NOMO-1 treated with dmso at 0.1 percent for 144 hours (cell line): ENCODE measurements at regions not wholly inside any gene's neighbourhood (a gene's known extent, or its start where the extent isn't known, plus 50 kb on each side); places are given as distances from the start of the nearest gene placed in this dataset.
"Not testable (repeated sequence)": the region's sequence is repeated elsewhere in the genome, so short reads cannot be mapped to it uniquely, and the experiment has no call there.

Experiments
- DNase-seq: peaks from one replicate; lab custom pipeline; 2025; ENCODE audit not compliant: unreplicated experiment; lab: John Stamatoyannopoulos, UW

DNA sequence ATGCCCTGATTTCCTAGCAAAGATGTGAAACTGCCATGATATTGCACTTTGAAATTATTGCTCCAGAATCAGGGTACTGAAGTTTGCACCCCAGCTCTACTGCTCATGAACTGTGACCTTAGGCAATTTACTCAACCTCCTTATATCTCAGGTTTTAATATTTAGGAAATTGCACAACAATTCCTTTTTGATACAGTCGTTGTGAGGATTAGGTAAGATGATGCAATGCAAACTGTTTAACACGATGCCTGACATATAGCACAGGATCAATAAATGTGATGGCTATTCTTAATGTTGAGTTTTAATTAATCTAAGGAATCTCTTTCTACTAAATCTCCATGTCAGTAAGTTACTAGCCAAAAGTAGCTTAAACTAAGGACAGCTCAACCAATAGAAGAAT lies 555.8 kb downstream of the GALC start:
- DNase-seq = no peak

DNA sequence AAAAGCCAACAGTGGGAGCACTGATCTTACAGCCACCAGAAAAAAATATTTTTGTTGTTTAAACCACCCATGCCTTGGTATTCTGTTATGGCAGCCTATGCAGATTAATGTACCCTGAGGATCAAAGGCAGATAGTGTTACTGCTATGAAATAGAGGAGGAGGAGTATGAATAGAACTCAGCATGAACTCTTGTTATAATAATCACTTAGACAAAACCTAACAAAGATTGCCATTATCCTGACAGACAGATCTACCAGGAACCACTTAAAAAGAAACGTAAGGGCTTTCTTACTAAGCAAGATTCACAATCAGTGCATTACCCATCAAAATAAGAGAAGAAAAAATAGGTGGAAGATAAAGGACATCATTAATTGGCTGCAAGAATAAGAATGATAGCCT lies 558.3 kb downstream of the GALC start:
- no peak for DNase-seq

DNA sequence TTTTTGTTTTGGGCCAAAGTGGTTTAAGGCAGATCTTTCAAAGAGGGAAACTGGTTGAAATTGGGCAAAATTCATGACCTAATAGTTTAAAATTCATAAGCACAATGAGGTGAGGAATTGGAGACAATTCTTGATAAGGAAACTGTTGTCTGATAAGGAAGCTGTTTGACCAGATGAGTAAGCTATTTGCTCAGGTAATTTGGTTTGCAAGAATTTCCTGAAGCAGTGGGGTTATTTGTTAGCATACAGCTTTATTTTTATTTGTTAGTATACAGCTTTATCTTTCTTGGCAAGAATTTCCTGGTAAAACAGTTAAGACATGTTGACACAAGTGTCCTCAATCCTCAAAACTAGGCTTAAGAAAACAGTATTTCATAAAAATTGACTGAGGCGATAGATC lies 559.0 kb downstream of the GALC start:
- DNase-seq = no peak

DNA sequence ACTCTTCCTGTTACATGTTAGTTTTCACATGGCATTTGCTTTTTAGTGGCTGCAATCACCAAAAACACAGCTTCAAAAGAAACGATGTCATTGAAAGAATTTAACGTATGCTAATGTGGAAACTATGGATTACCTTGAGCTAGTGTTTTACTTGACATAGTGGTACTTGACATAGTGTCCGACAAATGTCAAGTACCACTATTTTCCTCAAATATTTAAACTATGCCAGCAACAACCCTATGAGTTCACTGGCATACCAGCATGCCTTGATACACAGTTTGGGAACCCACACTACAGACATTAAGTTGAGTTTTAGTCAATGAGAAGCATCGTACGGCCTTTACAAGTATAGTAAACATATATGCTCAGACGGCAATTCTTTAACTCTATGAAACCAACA lies 560.3 kb downstream of the GALC start:
- DNase-seq = no peak

DNA sequence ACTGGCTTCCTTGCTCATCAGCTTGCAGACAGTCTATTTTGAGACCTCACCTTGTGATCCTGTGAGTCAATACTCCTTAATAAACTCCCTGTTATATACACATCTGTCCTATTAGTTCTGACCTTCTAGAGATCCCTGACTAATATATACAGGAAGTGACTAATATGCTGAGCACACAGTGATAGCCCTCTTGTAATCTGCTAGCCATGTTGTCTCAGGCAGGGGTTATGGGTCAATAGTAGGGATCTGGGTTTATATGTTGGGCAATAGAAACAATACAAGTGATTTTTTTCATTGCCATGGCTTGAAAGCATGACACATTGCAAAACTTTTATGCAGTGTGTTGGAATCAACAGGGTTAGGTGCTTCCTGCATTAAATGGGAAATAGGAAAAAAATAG lies 562.2 kb downstream of the GALC start:
- no peak for DNase-seq

DNA sequence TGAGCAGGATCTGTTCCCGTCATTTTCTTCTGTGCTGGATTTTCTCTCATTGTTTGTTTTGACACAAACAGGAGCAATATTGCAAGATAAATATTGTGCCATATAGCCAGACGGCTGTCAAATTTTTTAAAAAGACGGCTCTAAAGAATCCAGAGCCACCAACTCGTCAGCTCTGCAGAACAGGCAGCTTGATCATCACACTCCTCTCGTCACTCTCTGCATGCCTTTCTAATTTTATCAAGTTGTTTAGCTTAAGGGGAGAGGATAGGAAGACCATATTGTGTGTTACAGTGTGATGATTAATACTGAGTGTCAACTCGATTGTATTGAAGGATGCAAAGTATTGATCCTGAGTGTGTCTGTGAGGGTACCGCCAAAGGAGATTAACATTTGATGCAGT lies 562.8 kb downstream of the GALC start:
- DNase-seq = no peak

DNA sequence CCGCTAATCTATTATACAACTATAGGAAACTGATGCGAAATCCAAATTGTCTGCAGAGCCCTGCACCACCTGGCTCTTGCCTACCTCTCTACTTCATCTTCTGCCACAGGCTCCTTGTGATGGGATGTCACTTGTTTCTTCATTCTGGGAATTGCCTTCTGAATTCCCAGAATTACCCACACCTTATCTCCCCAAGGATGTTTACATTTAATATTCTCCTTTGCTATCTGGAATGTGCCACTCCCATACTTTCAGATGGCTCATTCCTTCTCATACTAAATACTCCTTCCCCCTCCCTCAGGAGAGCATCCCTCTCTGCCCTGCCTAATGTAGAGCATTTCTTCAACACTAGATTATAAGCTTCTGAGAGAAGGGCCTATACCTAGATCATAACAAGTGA lies 573.1 kb downstream of the GALC start:
- no peak for DNase-seq

DNA sequence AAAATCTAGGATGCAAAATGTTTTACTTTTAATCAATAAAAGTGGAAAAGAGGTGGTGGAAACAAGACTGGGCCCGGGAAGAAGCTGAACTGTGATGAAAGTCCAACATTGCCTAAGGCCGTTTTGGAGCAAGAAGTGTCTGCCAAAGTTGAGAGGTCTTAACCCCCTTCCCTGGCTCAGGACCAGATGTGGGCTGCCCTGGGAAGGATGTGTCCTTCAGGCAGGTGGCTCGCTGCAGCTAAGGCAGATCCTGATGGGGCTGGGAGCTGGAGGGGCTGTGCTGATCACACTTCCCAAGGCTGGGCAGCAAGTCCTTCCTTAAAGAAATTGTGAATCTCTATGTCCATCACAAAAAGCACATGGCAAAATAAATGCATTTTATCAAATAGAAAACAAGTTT lies 581.6 kb downstream of the GALC start:
- no peak for DNase-seq

DNA sequence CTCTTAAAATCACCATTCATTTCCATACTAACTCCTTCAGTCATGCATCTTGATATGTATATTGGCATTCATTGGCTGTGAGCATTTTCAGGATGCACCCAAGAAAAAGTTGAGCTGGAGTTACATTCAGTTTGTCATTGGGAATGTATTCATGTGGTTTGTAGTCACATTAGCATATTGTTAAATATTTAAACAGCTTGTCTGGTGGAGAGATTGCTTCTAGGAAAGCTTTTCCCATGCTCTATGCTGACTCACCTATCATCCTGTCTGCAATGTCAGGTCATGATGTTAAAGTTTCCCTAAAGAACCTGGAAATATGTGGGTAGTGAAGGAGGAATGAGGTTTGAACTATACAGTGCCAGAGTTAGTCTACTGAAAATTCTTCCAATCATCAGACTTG lies 583.6 kb downstream of the GALC start:
- DNase-seq = no peak

DNA sequence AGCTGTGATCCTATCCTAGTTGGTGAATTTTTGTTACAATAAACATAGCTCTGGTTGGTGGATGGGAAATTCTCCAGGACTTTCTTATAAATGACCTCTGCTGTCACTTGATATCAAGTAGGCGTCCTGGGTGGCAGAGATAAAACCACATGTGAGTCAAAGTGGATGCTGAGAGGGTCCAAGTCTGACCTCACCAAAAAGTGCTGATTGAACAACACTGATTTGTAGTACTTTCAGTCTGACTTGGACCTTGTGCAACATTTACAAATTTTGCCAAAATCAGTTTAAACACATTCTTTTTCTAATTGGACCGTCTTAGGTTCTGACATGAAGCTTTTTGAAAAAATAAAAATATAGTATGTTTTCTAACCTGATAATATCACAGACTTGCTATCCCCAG lies 585.6 kb downstream of the GALC start:
- DNase-seq = no peak

DNA sequence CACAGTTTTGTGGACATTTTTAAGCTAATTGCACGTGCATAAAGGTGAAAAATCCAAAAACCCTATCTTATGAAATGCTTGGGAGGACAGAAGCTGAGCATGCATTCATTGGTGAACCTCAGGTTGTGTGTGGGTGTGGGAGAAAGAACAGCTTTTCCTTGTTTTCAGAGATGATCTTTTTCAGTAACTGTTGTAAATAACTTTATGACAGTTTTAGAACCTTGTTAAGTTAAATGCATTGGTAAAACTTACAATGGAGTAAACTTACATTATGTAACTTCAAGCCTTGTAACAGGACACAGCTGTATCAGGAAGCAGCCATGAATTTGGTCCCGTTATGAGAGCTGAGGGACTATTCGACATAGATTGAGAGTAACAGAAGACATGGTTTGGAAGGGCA lies 587.4 kb downstream of the GALC start:
- DNase-seq = no peak

DNA sequence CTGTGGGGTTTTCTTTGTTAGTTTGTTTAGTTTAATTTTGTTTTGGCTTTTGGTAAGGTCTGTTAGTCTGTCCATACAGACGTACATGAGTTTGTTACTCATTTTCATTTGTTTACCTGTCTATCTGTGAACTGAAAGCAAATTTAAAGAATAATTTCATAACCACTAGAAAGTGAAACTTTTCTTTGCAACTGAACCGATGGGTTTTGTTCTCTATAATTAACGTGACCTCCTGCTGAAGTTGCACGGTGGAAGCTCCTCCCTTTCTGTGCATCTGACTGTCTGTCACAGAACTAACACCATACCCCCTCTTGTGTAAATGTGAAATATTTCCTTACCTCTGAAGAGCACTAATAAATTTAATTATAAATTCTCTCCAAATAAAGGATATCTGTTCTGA lies 595.5 kb downstream of the GALC start:
- DNase-seq = peak; percentile 45

DNA sequence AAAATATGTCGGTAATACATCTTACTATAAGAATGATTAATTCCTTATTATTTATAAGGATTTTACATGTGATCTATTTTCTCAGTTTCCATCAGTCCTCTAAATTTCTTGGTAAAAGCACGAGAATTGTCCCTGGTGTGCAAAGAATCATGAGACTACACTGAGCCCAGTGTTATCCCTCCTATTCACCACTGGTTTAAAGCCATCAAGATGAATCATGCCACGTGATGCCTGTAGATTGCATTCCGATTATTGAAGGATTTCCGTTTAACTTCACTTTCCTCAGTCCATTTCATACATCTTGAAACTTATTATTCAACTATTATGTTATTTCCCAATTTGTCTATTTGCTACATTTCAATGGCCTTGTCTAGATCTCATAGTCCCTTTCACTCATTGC lies 601.9 kb downstream of the GALC start:
- DNase-seq = no peak

DNA sequence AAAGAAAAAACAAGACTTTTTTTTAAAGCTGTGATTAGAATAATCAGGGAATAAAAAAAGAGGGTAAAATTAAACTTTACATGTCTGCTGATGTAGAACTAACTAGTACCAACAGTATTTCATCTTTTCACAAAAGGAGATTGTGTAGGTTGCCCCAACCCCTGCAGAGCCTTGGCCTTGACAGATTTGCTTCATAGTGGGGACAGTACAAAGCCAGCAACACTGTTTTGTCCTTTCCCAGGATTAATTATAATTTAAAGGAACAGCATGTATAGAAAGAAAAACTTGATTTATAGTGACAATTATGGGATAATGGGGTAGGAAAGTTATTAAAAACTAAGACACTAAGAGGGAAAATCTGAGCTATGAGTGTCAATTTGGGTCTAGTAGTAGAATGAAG lies 604.0 kb downstream of the GALC start:
- DNase-seq = no peak

DNA sequence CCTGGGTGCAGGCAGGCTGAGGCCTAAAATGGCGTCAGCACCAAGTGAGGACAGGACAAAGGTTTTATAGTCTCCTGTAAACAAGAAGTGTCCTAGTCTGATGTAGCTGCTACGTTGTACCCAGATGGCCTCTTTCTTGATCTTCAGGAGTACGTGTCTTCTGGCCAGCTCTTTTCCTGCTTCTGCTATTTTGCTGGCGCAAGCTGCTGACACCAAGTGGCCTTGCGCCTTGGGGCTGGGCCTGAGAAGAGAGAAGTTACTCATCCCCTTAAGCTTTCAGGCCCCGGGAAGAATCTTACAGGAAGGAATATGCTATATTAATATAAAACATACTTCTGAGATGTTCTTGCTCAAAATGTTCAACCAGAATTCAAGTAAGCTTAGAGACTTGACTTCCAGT lies 605.2 kb downstream of the GALC start:
- peak; percentile 66 for DNase-seq

DNA sequence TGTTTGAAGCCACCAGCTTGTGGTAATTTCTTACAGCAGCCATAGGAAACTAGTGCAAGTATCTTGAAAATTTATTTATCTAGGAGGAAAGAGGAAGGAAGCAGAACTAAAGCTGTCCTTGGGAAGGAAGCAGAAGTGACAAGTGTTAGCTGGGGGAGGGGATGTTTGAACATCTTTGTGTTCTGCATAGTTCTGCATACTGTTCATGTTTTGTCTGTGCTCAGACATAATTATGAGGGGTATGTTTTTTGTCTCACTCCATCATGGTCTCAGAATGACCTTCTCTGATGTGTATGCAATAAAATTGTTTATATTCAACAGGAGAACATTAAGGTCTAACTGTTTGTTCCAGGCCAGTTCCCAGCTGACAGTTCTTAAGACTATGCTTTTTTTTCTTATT lies 606.5 kb downstream of the GALC start:
- peak; percentile 77 for DNase-seq

DNA sequence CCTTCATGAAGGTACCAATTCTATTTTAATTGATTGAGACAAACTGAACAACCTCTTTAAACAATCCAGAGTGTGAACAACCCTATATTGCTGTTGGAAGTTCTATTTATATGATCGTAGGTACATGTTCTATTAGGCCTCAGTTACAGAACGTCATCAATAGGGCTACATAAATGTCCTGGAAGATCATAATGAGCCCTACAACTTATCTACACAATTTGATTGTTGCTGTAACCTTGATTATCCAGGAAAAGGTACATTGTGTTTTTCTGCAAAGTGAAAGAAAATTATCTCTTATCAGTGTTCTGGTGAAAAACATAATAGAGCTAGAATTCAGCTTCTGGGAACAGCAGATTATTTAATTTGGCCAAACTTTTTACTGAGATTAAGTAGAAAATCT lies 612.9 kb downstream of the GALC start:
- no peak for DNase-seq

DNA sequence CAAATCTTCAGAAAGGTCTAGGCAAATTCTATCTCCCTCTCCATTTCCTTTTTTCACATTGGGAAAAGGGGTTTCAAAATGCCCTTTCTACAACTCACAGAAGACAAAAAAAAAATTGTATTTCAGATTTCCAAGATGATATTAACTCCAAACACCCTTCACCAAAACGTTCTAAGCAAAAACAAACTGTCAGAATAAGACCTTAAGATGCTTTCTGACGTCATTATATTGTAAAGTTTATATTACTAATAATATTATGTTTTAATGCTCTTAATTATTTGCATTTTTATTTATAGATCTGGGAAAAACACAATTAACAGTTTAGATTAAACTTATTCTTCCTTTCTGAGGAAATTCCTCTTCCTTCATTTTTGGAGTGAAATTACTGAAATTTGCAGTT lies 624.2 kb downstream of the GALC start:
- no peak for DNase-seq

DNA sequence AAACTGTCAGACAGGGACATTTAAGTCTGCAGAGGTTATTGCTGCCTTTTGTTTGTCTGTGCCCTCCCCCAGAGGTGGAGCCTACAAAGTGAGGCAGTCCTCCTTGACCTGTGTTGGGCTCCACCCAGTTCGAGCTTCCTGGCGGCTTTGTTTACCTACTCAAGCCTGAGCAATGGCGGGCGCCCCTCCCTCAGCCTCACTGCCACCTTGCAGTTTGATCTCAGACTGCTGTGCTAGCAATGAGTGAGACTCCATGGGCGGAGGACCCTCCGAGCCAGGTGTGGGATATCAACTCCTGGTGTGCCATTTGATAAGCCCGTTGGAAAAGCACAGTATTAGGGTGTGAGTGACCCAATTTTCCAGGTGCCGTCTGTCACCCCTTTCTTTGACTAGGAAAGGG lies 632.7 kb downstream of the GALC start:
- not testable (repeated sequence) for DNase-seq

DNA sequence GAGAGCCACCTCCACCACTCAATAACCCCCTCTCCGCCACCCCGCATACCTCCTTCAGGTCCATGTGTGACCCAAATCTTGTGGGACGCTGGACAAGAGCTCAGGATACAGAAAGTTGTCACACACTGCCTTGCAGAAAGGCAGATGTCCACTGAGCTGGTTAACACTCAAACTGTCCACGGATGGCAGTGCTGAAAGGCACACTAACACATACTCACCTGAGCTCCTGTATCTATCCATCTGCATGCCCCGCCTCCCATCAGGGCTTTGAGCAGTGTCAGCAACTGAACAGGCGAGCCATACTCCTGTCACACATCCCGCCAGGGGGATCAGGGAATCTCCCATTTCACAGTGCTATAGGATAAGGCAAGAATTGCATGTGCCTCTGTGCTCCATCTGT lies 642.0 kb downstream of the GALC start:
- DNase-seq = no peak

DNA sequence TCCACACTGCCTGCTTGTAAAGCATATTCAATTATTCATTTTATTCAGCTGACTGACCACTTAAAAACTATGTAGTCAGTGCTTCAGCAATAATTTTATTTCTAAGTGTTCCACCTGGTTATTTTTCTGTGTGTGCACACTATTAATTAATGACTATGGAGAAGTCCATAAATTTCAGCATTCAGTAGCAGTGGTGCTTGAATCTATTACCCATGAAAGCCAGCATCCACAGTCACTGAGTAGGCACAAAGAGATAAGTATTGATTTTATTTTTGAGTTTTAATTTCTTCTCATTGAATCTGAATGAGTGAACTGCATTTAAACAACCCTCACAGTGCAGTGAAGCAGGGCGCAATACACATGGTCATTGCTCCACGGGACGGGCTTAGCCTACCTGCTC lies 643.1 kb downstream of the GALC start:
- no peak for DNase-seq

DNA sequence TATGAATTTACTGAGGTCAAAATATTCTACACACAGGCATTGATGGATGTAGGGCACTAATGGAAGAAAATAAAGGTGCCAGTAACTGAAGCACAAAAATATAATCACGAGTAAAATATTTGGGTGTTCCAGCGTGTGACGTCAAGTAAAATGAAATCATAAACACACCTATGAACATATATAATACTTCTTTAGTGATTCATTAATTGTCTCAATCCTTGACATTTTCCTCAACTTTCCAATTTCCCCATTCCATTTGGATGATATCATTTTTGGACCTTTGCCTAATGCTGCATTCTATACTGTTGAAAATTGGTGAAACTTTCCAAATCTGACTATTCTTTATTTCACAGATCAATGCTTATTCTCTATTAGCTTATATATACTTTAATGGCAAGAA lies 649.3 kb downstream of the GALC start:
- no peak for DNase-seq

DNA sequence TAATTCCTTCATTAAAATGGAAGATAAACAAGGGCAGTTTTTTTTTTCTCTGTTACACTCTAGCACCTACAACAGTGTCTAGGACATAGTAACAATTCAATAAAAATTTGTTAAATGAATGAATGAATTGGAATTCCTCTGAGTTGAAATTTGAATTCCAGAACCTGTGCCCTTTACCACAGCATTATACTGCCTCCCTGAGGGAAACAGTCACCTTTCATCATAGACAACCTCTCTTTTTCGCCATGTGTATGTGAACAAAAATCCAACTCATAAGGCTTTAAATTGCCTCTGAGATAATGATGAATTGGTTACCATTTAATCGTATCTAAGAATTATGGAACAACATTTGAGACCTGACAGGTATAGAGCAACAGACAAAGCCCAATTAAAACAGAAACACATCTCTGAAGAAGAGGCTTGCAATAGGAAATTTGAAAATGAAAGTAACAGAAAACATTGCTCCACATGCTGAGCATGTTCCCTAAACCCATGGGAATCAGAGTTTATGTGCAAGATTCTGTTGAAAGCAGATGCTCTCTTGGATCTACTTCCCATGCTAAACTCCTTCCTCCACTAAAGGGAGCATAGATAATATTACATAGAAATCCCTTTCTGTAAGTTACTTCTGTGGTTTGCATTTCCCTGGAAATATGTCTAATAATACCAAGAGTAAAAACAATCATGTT lies 657.8 kb downstream of the GALC start:
- no peak for DNase-seq

DNA sequence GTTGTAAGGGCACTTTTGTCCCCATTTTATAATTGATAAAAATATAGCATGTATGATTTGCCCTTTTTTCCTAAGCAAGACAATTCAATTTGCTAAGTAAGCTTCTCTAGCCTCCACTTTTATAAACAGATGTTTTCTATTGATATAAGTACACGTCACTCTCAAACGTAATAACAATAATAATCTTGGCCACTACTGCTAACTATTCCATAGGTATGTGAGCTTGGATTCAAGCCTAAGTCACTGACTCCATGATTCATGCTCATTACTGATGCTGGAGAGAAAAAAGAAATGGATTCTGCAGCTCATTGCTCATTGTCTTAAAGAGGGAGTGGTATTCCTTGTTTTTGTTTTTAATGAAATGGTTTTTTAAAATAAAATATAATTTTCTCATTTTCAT lies 661.0 kb downstream of the GALC start:
- no peak for DNase-seq
